Ectodermal cell (in vitro differentiated cells): ENCODE measurements at regions not wholly inside any gene's neighbourhood (a gene's known extent, or its start where the extent isn't known, plus 50 kb on each side); places are given as distances from the start of the nearest gene placed in this dataset.

Experiments used
- H3K27ac ChIP-seq: 2 replicates; pipeline ENCODE4 v1.7.0; 2013; ENCODE audit warnings: mild to moderate bottlenecking, low read depth, low read length; ENCODE audit not compliant: insufficient read depth, poor library complexity, severe bottlenecking
- H3K27me3 ChIP-seq: 2 replicates; pipeline ENCODE4 v1.7.0; 2013; ENCODE audit warnings: mild to moderate bottlenecking, low read length; ENCODE audit not compliant: insufficient read depth, control insufficient read depth, poor library complexity, severe bottlenecking
- H3K36me3 ChIP-seq: one replicate; pipeline ENCODE4 v1.7.0; 2013; ENCODE audit warnings: low read length; ENCODE audit not compliant: control insufficient read depth, insufficient read depth
- H3K4me1 ChIP-seq: one replicate; pipeline ENCODE4 v1.7.0; 2013; ENCODE audit warnings: low read length; ENCODE audit not compliant: control insufficient read depth, insufficient read depth
- H3K4me3 ChIP-seq: 2 replicates; pipeline ENCODE4 v1.7.0; 2013; ENCODE audit warnings: low read depth, low read length, control low read depth; ENCODE audit not compliant: insufficient read depth
- H3K9me3 ChIP-seq: 2 replicates; pipeline ENCODE4 v1.7.0; 2013; ENCODE audit warnings: mild to moderate bottlenecking, low read length, moderate library complexity; ENCODE audit not compliant: control insufficient read depth
- WGBS, 2 experiments: methylation state at CpG; one replicate each; pipeline ENCODE4 v1.1.7; 2013; ENCODE audit warnings: missing lambda C conversion rate in 2 of 2; 5-methylcytosine and 5-hydroxymethylcytosine counted together

DNA sequence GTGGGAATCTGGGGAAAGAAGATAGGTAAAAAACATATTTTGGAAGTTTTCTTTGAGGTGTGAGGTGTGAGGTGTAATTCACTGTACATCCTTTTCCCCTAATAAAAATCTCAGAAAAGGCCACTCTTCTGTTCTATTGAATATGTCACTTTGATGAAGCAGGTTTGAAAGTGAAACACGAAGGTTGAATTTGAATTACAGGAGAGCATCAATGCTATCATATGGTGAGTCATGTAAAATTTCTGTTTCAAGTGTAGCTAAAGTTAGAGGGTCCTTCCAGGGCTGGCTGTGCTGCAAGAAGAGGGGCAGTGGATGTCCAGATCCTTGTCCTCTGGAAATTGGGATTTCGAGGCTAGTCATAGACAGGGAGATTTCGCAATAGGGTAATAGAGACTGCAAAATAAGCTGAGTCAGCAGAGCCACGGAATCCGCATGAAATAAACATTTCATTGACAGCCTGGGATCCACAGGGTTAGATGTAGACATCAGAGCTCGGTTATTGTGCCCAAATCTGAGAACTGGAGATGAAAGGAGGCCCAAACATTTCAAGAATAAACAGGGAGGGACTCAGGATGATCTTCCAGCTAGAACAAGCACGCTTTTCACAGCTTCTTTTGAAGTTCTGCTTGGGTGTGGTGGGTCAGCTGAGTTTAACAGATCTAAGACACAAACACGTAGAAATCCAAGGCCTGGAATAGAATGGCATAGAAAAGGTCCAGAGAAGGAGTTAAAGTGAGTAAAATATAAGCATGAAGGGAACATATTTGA is 194.4 kb upstream of the CDKN2B start:
- no peak overlapping the region for H3K4me3 ChIP-seq
- H3K27ac ChIP-seq: no peak overlapping the region
- WGBS, 2 experiments: 84 to 85% methylated on average over 8 of the region's 8 CpGs

GRCh38 chr9:22204240-22204639 is 195.1 kb upstream of the CDKN2B start:
- no peaks in the 10 kb centered on the region for H3K36me3 ChIP-seq
- no peaks in the 10 kb centered on the region for H3K27me3 ChIP-seq
- no peak overlapping the region for H3K27ac ChIP-seq
- H3K4me3 ChIP-seq: no peak overlapping the region
- H3K9me3 ChIP-seq: no peaks in the 10 kb centered on the region
- H3K4me1 ChIP-seq: no peaks in the 10 kb centered on the region
- 100% methylated on average over 2 of the region's 2 CpGs; no CpG with 5 or more reads in 1 of the 2 experiments for WGBS, 2 experiments

More for the DNA sequence above, 194.4 kb upstream of the CDKN2B start:
- H3K4me1 ChIP-seq: no peaks in the 10 kb centered on the region
- no peaks in the 10 kb centered on the region for H3K36me3 ChIP-seq
- H3K9me3 ChIP-seq: no peaks in the 10 kb centered on the region
- no peaks in the 10 kb centered on the region for H3K27me3 ChIP-seq

- H3K9me3 ChIP-seq: no peaks in the 10 kb centered on the region
- no peak overlapping the region for H3K27ac ChIP-seq
- H3K36me3 ChIP-seq: no peaks in the 10 kb centered on the region
- no peaks in the 10 kb centered on the region for H3K4me1 ChIP-seq
- 82 to 84% methylated on average over 5 of the region's 5 CpGs for WGBS, 2 experiments
- H3K27me3 ChIP-seq: no peaks in the 10 kb centered on the region
- H3K4me3 ChIP-seq: no peak overlapping the region
Observed at GRCh38 chr9:22206833-22207232, 197.7 kb upstream of the CDKN2B start.

DNA sequence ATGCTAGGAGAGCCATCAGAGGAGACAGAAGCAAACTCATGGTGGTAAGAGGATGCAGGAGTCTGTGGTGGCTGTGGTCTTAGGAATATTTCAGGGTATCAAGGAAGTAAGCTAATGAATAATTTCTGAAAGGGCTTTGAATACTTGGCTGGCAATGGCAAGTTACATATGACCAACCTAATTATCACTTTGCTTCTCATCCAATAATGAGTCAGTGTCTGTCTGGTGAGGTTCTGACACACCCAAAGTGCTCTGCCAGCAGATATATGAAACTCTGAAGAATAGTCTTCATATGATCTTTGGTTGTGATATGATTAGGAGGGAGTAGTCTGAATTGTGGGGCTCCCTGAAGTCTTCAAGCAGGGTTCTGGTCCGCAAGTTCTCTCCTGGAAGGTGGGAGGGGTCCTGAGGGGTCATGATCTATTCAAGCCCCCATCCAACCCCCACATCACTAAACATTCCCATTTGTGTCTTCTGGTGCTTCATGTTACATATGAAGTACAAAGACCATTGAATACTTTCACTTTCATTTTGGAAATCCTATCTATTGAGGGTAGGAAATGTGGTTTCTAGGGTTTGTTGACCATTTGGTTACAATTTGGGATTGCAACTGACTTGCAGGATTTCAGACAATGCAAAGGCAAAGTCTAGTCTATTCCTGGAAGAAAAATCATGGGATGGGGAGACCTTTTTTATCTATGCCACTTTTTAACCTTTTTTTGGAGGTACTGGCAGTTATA is 199.9 kb upstream of the CDKN2B start:
- H3K4me1 ChIP-seq: no peaks in the 10 kb centered on the region
- no peaks in the 10 kb centered on the region for H3K36me3 ChIP-seq
- no peaks in the 10 kb centered on the region for H3K27me3 ChIP-seq
- H3K9me3 ChIP-seq: no peaks in the 10 kb centered on the region
- no peak overlapping the region for H3K27ac ChIP-seq
- no peak overlapping the region for H3K4me3 ChIP-seq
- WGBS, 2 experiments: 75 to 88% methylated on average over 1 of the region's 1 CpG

GRCh38 chr9:22210262-22210661 is 201.2 kb upstream of the CDKN2B start:
- Histone ChIP-seq H3K27me3 (no peaks in the 10 kb centered on the region), H3K4me3 (no peak overlapping the region), H3K4me1 (no peaks in the 10 kb centered on the region), H3K27ac (no peak overlapping the region), H3K36me3 (no peaks in the 10 kb centered on the region), H3K9me3 (no peaks in the 10 kb centered on the region)
- 95 to 100% methylated on average over 1 of the region's 1 CpG for WGBS, 2 experiments

DNA sequence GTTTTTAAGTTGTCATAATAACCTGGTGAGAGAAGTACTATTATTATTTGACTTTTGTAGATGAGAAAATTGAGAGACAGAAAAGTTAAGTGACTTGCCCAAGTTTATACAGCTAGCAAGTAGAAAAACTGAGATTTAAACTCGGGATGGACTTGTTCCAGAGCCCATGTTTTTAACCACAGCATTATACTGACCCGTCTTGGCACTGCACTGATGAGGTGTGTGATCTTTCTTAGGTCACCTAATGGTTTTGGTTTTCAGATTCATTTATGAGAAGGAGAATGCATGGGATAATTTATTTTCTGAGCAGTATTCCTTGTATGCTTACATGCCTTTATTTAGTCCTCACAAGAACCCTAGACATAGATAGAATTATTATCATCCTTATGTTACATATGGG is 201.8 kb upstream of the CDKN2B start:
- 87 to 97% methylated on average over 2 of the region's 2 CpGs for WGBS, 2 experiments
- H3K27ac ChIP-seq: no peak overlapping the region
- no peaks in the 10 kb centered on the region for H3K27me3 ChIP-seq
- H3K4me1 ChIP-seq: no peaks in the 10 kb centered on the region
- no peaks in the 10 kb centered on the region for H3K9me3 ChIP-seq
- no peak overlapping the region for H3K4me3 ChIP-seq
- no peaks in the 10 kb centered on the region for H3K36me3 ChIP-seq

DNA sequence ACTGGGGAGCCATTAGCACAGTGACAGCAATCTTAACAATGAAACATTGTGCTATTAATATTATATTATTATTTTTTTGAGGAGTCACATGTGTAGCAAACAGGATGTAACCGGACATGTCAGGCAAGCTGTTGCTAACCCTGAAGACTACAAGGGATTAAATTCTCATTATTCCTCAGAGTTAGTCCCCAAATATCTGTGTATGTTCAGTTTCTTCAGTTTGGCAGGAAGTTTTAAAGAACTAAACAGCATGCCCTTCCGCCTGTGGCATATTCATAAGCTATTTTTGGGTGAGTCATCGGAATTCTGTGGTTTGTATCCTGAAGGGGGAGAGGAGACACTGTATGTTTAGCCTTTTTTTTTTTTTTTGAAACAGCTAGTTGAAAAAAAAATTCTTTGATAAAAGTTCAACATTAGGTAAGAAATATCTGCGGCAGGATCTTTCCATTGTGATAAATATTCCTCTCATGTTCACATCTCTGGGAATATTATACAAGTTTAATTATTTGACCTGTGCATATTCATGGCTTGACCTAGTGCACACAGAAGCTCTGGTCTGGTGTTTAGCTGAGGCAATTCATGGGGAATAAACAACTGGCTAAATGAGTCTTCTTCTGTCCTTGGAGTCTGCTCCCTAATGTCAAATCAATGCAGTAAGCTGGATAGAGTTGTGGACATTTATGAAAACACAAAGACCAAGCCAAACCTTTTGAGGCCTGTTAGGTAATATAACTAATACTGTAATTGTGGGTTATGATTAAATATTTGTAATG is 202.7 kb upstream of the CDKN2B start:
- H3K9me3 ChIP-seq: no peaks in the 10 kb centered on the region
- H3K4me1 ChIP-seq: no peaks in the 10 kb centered on the region
- H3K4me3 ChIP-seq: no peak overlapping the region
- no peaks in the 10 kb centered on the region for H3K27me3 ChIP-seq
- WGBS, 2 experiments: 90 to 91% methylated on average over 3 to 4 of the region's 4 CpGs
- H3K27ac ChIP-seq: no peak overlapping the region
- no peaks in the 10 kb centered on the region for H3K36me3 ChIP-seq

DNA sequence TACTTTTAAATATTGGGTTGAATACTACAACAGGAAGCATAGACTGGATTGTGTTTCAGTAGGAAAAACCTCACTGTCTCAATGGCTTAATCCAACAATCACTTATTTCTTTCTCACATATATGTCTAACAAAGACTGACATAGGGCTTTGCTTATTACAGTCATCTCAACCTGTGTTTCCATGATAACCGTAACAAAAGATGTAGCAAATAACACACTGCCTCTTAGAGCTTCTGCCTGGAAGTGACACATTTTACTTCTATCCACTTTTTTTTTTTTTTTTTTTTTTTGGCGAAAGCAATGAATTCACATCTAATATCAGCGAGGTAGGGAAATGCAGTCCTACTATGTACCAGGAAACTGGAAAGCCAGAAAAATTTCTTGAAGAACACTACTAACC is 204.9 kb upstream of the CDKN2B start:
- H3K4me1 ChIP-seq: no peaks in the 10 kb centered on the region
- no peak overlapping the region for H3K4me3 ChIP-seq
- H3K27ac ChIP-seq: no peak overlapping the region
- WGBS, 2 experiments: 90 to 95% methylated on average over 2 of the region's 3 CpGs
- H3K9me3 ChIP-seq: no peaks in the 10 kb centered on the region
- H3K27me3 ChIP-seq: no peaks in the 10 kb centered on the region
- no peaks in the 10 kb centered on the region for H3K36me3 ChIP-seq

DNA sequence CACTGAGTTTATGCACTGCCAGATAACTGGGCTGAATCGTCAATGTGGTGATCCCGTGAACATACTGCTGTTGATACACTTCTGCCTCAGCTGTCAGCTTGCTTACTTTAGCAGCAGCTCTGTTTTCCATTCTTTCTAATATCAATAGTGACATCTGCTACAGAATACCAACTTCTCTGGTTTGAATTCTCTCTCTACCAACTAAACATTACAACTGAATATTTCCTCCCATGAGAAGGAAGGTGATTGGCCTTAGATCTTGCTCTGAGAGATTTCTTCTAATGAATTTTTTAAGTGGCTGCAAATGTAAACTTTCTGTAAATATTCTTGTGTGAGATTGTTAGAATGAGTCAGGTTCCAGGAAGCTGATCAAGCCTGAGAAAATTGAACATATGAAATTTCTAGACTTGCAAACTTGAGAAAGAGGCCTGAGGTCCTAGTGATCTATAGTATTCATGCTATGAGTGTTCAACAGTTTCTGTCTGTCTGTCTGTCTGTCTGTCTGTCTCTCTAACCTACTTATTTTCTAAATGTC is 205.5 kb upstream of the CDKN2B start:
- H3K9me3 ChIP-seq: no peaks in the 10 kb centered on the region
- H3K27me3 ChIP-seq: no peaks in the 10 kb centered on the region
- no peaks in the 10 kb centered on the region for H3K4me1 ChIP-seq
- no peak overlapping the region for H3K27ac ChIP-seq
- WGBS, 2 experiments: 95 to 97% methylated on average over 2 of the region's 2 CpGs
- no peaks in the 10 kb centered on the region for H3K36me3 ChIP-seq
- H3K4me3 ChIP-seq: no peak overlapping the region

DNA sequence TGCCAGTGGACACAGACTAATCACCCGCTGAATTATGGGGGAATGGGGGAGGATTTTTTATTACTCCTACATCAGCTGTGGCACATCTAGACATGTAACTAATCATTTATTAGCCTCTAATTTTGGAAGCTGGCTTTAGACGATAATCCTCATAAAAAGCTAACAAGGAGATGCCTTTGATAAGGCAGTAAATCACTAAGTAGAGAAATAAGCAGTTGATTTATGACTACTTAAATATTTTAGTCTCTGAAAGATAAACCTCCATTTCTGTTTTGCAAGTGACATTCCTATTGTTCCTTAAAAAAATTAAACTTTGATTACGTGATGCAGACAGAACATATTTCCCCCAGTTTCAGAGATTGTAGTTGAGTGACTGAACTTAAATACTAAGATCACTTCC is 206.4 kb upstream of the CDKN2B start:
- WGBS, 2 experiments: 100% methylated on average over 1 to 3 of the region's 3 CpGs

More for the DNA sequence above, 206.4 kb upstream of the CDKN2B start:
- H3K27me3 ChIP-seq: no peaks in the 10 kb centered on the region
- no peaks in the 10 kb centered on the region for H3K36me3 ChIP-seq
- H3K4me3 ChIP-seq: no peak overlapping the region
- H3K4me1 ChIP-seq: no peaks in the 10 kb centered on the region
- no peaks in the 10 kb centered on the region for H3K9me3 ChIP-seq
- H3K27ac ChIP-seq: no peak overlapping the region
